ENCODE measurements at regions not wholly inside any gene's neighbourhood (a gene's known extent, or its start where the extent isn't known, plus 50 kb on each side); places are given as distances from the start of the nearest gene placed in this dataset.

- TF ChIP-seq CTCF (IDR thresholded peaks at IDR 0.05): no peak
- TF ChIP-seq POLR2A (IDR thresholded peaks at IDR 0.05): no peak
Measured at GRCh38 chr18:24663026-24663425, 202.6 kb downstream of the HRH4 start.
